ENCODE measurements at regions not wholly inside any gene's neighbourhood (a gene's known extent, or its start where the extent isn't known, plus 50 kb on each side); places are given as distances from the start of the nearest gene placed in this dataset.

DNA sequence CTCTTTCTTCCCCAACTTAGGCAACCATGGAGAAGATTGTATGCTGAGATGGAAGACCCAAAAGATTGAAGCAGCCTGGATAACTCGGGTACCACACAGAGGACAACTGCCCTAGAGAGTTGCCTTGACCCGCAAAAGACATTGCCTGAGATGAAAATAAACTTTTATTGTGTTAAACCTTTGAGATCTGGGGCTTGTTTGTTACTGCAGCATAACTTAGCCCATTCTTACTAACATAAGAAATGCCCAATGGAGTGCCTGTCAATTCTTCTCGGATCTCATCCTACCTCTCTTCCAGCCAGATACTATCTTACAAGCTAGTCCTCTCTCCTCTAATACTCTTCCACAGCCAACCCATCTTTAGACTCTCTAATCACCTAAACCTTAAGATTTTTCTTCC, 76.8 kb downstream of the GCNT4 start:
- TF ChIP-seq POLR2AphosphoS5 (IDR thresholded peaks at IDR 0.05; ENCODE audit: borderline replicate concordance, low read depth, low read length): no peak
- TF ChIP-seq EZH2 (IDR thresholded peaks at IDR 0.05): no peak
- TF ChIP-seq FOXP2 (optimal IDR thresholded peaks at IDR 0.05; ENCODE audit: control extremely low read depth, extremely low read length, insufficient read depth): no peak

Measured in SK-N-MC (cell line).